Stimulated activated CD8-positive, alpha-beta memory T cell treated with anti-CD3 and anti-CD28 coated beads, Interleukin-4, amount 100 ng/mL, for 48 hours (primary cell): ENCODE measurements at regions not wholly inside any gene's neighbourhood (a gene's known extent, or its start where the extent isn't known, plus 50 kb on each side); places are given as distances from the start of the nearest gene placed in this dataset.

Experiments used
- DNase-seq: peaks from one replicate; pipeline ENCODE4 v3.0.0-alpha.2; 2020

DNA sequence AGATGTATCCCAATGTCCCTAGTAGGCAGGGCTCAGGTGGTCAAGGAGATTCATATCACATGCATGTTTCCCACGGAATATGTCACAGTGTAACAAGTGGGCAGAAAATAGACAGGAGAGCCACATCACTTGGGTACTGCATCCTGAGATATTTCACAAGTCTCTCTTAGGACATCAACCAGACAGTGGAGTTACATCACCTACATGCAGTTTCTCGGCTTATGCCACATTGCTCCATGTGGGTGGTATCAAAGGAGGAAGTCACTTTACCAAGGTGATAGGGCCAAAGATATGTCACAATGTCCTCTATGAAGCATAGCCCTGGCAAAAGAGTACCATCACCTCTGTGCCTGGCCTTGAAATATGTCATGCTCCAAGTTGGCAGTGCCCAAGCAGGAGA is 1056.7 kb upstream of the AMELY start:
- no peak for DNase-seq

- DNase-seq: no peak
Observed at GRCh38 chrY:7966916-7967315, 1055.4 kb upstream of the AMELY start.

DNA sequence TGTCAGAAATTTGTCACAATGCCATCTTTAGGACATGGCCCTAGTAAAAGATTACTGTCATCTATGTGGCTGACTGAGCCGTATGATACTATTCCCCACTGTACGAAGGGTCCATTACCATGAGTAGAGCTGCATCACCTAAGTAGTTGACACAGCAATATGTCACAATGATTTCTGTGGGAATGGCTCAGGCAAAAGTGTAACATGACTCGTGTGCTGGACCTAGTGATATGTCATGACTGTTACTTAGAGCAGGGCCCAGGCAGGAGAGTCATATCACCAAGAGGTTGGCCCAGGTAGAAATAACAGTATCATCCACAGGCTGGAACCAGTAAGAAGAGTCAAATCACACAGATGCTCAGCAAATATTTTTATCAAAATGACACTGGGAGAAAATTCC is 1051.8 kb upstream of the AMELY start:
- no peak for DNase-seq

DNA sequence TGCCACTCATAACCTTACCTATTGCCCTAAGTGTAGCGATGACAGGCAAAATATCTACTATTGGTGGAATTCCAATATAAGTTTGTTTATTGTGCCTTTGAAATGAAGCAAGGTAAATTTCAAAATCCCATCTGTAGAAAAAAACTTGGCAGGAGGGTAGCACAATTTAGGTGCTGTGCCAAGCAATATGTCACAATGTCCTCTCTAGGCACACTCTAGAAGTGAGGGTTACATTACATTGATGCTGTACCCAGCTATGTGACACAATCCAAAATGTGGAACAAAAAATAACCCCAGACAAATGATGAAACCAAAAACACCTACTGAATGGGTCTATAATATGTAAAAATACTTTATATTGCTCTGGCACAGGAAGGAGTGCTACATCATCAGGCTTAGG is 1050.8 kb upstream of the AMELY start:
- DNase-seq: no peak

DNA sequence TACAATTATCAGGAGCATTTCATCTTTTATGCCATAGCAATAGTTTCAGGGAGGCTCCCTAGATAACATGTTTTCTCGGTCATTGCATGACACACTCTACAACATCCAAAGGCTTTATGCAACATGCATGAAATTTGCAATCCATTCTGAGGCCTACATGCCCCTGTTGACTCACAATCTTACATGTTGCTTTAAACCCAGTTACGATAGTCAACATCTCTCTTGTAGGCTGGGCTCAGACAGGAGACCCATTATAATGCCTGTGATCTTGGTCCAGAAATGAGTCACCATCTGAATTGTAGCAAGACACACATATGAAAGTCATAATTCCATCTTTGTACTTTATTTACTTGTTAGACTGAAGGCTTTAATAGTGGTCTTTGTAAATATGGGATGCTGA is 1050.3 kb upstream of the AMELY start:
- DNase-seq: no peak

- DNase-seq: no peak
Observed at GRCh38 chrY:7957773-7958172, 1046.2 kb upstream of the AMELY start.

- no peak for DNase-seq
Observed at GRCh38 chrY:7951187-7951852, 1039.8 kb upstream of the AMELY start.

GRCh38 chrY:7944135-7944534 is 1032.6 kb upstream of the AMELY start:
- no peak for DNase-seq

GRCh38 chrY:7942711-7943110 is 1031.2 kb upstream of the AMELY start:
- no peak for DNase-seq

- no peak for DNase-seq
Observed at GRCh38 chrY:7941856-7942255, 1030.3 kb upstream of the AMELY start.

- DNase-seq: no peak
Observed at GRCh38 chrY:7938982-7939718, 1027.6 kb upstream of the AMELY start.

DNA sequence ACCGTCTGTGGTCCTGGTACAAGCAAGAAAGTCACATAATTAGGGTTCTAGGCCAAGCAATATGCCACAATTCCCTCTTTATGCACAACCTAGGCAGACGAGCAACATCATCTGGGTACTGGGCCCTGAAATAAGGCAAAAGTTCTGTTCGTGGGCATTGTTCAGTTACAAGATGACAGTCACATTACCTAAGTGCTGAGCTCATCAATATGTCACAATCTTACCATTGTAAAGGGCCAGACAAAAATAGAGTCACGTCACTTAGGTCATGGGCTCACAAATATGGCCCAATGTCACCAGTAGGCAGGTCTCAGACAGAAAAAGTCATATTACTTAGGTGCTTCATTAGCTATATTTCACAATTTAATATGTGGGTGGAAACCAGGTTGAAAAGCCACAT is 1025.3 kb upstream of the AMELY start:
- no peak for DNase-seq

DNA sequence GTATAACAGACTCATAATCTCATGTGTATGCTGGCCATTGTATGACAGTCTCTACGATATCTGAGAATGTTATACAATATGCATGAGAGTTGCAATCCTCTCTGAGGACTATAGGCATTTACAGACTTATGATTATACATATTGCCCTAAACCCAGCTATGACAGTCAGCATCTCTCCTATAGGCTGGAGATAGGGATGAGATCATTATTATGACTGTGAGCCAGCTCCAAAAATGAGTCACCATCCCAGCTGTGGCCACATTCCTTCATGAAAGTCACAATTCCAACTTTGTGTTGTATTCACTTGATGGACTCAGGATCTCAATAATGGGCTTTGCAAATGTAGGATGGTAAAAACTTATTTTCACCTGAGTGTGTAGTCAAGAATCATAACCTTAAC is 1024.5 kb upstream of the AMELY start:
- no peak for DNase-seq

DNA sequence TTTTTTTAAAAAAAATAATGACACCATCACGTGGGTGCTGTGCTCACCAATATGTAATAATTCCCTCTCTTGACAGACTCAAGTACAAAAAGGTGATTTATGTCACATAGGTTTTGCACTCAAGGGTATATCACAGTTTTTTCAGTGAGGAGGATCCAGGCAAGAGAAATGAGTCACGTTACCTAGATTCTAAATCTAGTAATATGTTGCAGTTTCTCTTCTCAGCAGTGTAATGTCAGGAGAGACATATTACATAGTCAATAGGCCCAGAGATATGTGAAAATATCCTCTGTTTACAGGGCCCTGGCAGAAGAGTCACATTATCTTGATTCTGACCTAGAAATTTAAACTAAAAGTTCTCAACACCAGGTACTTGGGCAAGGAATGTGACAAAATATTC is 1024.1 kb upstream of the AMELY start:
- no peak for DNase-seq

GRCh38 chrY:7932424-7932823 is 1020.9 kb upstream of the AMELY start:
- no peak for DNase-seq

- no peak for DNase-seq
Observed at GRCh38 chrY:7929866-7930265, 1018.3 kb upstream of the AMELY start.

DNA sequence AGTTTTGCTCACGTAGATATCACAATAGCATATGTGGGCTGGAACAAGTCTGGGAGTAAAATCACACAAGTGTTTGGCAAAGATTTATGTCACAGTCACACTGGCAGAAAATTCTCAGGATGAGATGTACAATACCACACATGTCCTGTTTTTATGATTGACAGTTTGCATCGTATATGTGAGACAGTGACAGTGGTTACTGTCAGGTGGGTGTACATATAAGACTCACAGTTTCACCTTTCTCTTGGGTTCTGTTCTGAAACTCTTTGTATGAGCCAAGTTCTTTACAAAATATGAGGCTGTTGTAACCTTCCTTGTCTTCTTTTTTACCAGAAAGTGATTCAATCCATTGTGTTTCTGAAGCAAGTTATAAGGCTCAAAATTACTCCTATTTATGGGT is 1012.5 kb upstream of the AMELY start:
- no peak for DNase-seq

GRCh38 chrY:7923476-7924017 is 1012.0 kb upstream of the AMELY start:
- no peak for DNase-seq

GRCh38 chrY:7920382-7920781 is 1008.8 kb upstream of the AMELY start:
- no peak for DNase-seq

- no peak for DNase-seq
Observed at GRCh38 chrY:7888506-7888905, 977.0 kb upstream of the AMELY start.

GRCh38 chrY:7881696-7882095 is 970.1 kb upstream of the AMELY start:
- no peak for DNase-seq

DNA sequence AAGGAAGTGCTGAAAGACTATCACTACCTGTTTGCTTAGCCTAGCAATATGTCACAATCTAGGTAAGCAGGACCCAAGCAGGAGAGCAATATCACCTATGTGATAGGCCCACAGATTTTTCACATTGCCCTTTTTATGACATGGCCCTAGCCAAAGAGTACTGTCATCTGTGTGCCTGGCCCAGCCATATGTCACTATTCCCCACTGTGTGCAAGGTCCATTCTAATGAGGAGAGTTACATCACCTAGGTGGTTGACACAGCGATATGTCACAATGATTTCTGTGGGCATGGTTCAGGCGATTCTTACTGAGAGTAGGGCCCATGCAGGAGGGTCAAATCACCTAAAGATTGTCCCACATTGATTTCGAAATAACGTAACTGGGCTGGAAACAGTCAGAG is 967.7 kb upstream of the AMELY start:
- no peak for DNase-seq

- no peak for DNase-seq
Observed at GRCh38 chrY:7878719-7879118, 967.2 kb upstream of the AMELY start.

GRCh38 chrY:7877458-7877857 is 965.9 kb upstream of the AMELY start:
- DNase-seq: no peak

DNA sequence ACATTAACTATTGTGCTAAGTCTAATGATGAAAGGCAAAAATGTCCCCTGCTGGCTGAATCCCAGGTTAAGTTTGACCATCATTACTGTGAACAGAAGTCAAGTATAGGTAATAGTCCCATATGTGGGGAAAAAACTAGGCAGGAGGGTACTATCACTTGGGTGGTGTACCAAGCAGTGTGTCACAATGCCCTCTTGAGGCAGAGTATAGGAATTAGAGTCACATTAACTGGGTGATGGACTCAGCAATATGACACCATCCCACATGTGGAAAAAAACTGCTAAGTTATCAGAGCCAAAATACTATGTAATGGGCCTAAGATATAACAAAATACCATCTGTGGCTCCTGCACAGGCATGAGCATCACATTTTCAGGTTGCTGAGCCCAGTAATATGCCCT is 962.5 kb upstream of the AMELY start:
- no peak for DNase-seq
